GM18502 (cell line): ENCODE measurements at regions not wholly inside any gene's neighbourhood (a gene's known extent, or its start where the extent isn't known, plus 50 kb on each side); places are given as distances from the start of the nearest gene placed in this dataset.

ENCODE experiments used
- ATAC-seq: cut with Tn5 transposase; IDR thresholded peaks from one replicate; pipeline ENCODE4 v1.9.1; 2021; ENCODE audit warnings: mild to moderate bottlenecking; ENCODE audit not compliant: unreplicated experiment, poor library complexity

DNA sequence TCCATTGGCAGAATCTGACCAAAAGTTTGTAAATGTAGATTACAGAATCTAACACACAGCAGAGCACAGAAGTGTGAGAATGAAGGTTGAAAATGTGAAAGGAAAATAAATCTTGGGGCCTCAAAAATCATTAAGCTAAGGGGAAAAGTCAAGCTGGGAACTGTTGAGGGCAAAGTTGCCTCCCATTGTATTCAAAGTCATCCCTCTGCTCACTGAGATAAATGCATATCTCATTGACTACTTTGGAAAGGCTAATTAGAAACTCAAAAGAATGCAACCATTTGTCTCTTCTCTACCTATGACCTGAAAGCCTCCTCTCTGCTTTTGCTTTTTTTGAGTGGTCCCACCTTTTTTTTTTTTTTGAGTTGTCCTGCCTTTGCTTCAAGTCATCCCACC is 97.4 kb upstream of the ATF7IP start:
- ATAC-seq = no peak

DNA sequence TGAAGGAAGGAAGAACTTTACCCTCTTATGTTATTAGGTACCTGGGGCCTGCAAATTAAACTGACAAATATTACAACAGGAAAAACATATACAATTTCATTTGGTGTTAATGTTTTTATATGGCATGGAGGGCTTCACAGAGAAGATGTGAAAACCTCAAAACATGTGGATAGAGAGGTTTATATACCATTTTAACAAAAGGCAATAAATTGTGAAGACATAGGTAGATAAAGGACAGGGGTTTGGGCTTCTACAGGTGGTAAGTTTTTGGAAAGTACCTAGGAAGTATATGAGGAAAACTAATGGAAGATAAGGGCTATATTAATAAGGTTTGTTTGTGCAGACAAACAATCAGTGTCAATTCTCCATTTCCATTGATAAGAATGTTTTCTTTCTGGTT is 95.1 kb upstream of the ATF7IP start:
- no peak for ATAC-seq

DNA sequence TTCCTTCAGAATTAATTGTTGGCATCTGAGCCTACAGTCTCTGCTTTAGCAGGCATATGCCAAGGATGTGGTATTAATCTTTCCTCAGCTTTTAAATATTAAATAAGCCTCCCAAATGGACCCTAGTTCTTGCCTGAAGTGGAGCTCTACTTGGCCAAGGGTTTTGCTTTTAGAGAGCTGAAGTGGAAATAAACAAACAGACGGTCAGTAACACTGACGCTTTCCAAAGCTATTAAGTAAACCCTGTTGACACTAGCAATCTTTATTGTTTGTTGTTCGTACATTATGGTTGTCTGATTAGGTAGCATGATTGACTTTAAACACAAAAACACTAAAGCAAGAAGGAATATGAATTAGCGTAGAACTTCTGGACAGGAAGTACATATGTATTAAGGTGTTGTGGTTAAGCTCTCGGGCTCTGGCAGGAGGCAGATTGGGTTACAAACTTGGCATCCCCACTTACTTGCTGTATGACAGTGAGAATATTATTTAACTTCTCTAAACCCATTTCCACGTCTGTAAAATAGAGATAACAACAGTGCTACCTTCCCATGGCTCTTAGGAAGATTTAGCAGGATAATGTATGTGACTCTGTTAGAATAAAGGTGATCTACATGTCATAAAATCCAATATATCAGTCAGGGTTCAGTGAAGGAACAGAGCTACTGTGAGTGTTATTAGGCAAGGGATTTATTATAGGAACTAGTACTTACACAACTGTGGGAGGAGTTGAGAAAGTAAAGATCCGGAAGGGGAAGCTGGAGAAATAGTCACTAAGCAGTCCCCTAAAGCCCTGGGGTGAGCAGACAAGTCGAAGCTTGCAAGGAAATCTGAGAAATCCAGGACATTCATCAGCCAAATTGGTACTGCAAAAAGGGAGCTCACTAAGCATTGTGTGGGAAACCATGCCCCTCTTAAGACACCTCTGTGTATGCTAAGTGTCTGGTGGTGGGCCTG is 92.2 kb upstream of the ATF7IP start:
- ATAC-seq = peak; percentile 14

DNA sequence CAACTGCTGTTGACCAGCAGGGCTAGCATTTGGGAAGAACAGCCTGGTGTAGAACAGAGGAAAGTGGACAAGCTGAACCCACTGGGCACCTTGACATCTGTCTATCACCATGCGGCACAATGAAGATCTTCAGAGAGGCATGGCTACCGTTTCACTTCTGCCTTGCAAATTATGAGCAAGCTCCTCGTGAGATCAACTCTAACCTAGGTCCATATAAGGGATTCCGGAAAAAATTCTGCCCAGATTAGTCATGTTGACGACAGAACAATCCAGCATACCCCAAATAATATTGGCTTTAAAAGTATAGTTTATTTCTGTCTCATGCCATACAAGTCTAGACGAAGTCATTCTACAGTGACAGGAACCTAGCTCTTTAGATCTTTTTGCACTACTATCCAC is 91.6 kb upstream of the ATF7IP start:
- ATAC-seq = peak; percentile 37

DNA sequence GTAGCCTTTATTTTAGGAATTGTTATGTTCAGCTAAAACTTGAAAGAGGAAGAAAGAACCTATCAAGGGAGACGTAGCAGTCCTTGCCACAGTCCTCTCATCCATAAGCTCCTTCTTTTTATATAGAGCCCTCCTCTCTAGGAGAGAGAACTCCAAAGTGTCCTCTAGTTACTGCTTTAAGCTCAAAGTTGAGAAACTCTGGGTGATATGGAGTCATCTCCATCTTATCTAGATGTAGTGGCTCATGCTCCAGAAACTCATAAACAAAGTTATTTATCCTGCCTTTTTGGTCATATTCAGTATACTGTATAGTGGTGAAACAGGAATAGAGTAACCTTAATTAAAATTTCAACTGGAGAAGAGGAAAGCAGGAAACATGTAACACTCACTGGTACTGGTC is 90.4 kb upstream of the ATF7IP start:
- no peak for ATAC-seq

DNA sequence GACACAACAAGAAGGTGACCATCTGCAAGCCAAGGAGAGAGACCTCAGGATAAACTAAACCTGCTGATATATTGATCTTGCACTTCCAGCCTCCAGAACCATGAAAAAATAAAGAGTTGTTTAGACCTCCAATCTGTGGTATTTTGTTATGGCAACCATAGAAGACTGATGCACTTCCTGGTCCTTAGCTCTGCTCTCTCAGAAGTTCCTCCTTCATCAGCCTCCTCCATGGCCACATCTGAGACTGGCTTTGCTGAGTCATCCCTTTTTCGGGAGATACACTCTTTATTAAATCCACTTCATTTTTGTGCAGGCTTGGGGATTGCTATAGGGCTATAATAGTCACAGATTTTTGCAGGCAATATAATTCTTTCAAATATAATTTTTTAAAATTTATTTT is 89.6 kb upstream of the ATF7IP start:
- ATAC-seq = no peak

DNA sequence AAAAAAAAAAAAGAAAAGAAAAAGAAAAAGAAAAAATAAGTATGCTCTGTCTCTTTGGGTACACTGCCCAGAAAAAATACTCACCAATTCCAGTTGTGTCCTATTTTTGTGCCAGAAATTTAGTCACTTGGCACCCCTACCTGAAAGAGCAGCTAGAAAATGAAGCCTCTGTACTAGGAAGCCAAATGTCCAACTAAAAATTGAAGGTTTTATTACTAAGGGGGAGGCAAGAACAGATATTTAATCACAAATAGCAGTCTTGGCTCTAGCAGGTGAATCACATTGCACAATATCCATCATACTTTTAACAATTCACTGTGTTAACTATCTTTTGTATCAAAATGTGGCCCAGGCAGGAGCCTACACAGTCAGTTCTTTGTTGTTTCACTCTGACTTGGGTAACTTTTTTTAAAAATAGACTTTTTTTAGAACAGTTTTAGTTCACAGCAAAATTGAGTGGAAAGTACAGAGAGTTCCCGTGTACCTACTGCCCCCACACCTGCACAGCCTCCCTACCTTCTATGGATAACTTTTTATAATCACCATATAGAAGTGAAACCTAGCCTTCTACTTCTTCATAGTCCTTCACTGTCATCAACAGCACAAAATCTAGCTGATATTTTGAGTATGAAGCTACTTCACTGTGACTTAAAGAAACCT is 87.1 kb upstream of the ATF7IP start:
- peak; percentile 41 for ATAC-seq

DNA sequence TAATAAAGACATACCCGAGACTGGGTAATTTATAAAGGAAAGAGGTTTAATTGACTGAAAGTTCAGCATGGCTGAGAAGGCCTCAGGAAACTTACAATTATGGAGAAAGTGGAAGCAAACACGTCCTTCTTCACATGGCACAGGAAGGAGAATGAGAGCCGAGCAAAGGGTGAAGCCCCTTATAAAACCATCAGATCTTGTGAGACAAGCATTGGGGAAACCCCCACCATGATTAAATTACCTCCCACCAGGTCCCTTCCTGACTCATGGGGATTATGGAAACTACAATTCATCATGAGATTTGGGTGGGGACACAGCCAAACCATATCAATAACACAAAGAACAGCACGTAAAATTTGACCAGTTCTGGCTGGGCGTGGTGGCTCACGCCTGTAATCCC is 85.6 kb upstream of the ATF7IP start:
- ATAC-seq = no peak

DNA sequence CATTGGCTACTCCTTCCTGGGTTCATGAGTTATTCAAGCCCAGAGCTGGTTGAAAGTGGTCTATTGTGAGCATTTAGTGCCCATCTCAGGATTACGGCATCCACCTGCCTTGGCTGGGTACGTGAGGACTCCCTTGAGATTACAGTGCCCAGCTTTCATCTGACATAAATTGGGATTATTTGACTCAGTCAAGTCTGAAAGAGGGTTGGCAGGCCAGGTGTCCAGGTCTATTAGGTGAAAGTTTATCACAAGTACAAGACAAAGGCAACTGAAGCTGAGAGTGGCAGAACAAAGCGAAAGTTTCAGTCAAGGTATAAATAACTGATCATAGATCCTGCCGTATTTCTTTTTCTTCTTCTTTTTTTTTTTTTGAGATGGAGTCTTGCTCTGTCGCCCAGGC is 84.6 kb upstream of the ATF7IP start:
- peak; percentile 33 for ATAC-seq

DNA sequence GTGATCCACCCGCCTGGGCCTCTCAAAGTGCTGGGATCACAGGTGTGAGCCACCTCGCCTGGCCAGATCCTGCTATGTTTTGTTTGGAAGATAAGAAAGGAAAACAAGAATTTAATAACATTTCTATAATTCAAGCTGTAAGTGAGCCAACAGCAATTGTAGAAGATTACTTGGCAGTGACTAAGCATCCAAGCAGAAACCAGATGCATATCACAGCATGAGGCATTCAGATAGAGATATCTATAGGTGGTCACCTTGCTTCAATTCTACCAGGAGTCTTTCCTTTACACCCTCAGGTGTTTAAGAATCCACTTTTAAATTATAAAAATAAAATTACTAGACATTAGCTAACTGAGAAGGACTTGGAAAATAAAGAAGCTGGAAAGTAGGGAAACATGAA is 83.9 kb upstream of the ATF7IP start:
- no peak for ATAC-seq

DNA sequence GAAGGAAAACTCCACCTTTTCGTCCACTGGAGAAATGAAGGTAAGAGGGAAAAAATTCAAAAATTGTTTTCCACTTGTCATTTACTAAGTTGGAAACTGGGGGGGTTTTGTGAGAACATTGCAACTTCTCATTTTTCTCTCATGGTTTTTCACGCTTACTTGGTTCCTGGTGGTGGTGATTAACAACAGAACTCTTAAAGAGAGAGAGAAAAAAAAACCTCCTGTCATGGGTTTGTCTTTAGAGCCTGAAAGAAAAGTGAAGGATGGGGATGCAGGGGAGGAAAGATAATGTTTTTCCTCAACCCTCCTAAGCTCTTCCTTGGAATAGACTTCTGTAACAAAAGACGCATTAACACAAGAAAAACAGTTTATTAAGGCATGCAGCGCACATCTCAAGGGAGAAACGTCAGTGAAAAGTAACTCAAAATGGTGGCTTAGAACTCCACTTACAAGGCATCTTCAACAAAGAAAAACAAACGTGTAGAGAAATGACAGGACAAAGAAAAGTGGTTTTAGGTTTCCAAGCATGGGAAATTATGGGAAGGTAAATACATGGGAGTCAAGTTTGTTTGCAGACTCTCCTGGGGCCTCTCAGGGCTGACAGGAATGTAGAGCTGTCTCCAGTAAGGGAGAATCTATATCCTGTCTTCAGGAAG is 81.9 kb upstream of the ATF7IP start:
- ATAC-seq = peak; percentile 46

DNA sequence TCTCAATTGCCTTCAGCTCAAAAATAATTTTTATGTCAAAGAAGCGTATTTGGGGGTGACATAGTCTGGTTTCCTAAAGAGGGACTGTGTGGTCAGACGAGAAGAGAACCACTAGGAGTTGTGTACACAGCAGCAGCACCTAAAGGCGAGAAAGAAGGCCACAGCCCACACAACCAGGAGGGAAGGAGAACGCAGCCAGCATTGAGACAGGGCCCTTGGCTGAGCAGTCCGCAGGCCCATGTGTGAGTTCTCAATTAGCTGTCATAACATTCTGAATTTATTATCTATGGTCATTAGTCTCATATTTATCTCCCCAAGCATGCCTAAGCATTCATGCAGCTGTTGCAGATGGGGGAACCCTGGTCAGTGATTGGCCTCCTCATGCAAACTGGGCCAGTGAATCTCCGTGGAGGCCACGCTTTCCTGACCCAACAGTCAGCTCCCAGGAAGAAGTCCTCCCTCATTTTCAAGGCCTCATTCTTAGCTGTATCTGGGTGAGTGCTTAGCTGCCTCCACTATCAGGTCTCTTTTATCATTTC is 81.2 kb upstream of the ATF7IP start:
- peak; percentile 75 for ATAC-seq

DNA sequence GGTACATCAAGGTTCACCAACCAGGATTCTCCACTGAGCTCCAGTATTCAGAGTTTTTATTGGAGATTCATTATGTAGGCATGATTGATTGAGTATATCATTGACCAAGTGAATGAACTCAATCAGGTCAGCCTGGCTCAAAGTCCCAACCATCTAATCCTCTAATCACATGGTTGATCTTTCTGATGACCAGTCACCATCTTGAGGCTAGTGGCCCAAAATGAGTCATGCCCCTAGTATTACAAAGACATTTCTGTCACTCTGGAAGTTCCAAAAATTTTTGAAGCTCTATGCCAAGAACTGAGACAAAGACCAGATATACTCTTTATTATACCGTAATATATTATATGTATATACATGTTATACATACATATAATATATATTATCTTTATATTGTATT is 75.9 kb upstream of the ATF7IP start:
- ATAC-seq = no peak

DNA sequence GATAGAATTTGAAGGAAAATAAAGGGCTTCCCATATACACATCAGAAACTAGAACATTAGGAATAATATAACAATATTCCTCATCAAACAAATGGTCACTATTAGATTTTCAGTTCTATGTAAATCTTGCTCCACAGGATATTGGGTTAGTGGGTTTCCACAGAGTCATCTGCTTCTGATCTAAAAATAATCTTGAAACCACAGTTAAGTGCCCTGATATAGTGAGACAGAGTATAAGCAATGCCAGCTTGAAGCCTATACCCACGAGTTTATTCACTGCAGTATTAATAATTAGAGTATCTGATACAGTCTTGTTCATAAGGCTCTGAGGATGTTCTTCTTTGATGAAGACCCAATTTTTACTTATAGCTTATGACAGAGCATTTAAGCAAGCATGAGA is 74.5 kb upstream of the ATF7IP start:
- ATAC-seq = peak; percentile 66

DNA sequence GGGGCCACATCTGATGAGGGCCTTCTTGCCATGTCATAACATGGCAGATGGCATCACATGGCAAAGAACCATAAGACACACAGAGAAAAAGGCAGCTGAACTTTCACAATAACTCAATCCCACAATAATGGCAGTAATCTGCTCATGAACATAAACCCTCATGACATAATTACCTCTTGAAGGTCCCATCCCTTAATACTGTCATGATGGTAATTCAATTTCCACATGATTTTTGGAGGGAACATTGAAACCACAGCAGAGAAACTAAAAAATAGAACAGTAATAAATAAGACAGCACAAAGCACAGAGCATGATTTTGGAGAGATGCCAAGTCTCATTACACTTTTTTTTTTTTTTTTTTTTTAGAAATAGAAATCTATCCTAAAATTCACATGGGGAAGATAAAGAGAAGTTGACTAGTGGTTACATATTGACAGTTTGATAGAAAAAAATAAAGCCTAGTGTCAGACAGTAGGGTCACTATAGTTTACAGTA is 61.8 kb upstream of the ATF7IP start:
- ATAC-seq = no peak

DNA sequence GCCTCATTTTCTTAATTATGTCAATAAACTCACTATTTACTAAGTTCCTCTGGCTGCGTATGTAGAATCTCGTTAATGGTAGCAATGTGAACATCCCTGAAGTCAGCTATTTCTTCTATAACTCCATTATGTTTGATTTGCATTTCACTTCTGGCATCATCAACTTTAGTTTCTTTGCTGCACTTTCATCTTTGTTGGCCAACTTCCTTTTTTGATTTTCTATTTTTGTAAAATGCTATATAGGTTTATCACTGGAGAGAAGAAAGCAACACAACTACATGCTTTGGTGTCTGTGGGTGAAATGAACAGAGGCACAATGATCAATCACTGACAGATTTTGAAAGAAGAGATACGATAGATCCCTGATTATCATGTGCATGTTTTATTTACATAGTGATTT is 58.5 kb upstream of the ATF7IP start:
- no peak for ATAC-seq

DNA sequence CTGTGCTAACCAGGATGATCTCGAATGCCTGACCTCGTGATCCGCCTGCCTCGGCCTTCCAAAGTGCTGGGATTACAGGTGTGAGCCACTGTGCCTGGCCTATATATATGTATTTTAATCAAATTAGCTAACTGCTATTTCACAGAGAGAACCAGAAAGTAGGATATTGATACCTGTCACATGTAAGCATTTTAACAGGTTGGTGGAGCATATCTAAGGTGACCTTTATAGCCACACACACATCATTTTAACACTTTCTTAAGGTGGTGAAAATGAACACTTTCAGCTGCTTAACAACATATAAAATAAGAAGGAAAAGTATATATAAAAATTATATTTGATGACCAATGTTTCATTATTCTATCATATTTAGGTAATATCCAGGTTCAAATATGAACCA is 57.0 kb upstream of the ATF7IP start:
- ATAC-seq = no peak

DNA sequence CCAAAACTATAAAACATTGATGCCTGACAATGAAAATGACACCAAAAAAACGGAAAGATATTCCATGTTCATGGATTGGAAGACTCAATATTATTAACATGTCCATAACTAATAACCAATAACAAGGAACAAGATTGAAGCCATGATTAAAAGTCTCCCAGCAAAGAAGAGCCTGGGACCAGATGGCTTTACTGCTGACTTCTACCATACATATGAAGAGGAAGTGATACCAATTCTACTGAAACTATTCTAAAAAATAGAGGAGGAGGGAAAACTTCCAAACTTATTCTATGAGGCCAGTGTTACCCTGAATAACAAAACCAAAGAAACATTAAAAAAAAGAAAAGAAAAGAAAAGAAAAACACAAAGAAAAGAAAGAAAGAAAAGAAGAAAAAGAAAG is 54.6 kb upstream of the ATF7IP start:
- no peak for ATAC-seq

DNA sequence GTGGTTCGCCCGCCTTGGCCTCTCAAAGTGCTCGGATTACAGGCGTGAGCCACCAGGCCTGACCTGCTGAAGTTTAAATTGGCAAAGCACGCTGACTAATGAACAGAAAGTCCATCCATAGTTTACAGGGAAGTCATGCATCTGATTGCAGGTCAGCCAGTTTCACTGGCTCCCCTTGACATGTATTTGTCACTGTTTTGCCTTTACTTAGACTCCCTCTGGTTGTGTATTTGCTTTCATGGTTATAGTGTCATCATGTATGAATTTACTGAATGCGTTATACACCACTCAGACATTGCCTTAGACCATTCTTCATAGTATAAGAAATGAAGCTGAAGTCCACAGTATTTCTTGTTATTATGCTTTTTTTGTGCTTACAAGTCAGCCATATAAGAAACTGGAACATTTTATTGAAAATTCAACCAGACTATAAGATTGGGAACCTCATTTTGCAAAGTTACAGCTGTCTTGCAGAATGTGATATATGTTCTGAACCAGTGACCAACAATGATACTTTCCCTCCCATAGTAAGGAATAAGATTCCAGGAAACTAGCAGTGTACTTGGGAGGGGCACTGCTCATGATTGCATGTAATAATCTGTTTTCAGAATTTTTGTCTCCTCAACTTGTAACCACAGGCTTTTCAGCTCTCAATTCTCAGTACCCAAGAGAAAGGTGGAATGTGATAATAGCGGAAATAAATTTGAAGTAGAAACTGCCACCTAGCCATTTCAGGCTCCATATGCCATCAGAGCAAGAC is 51.9 kb upstream of the ATF7IP start:
- ATAC-seq = no peak

DNA sequence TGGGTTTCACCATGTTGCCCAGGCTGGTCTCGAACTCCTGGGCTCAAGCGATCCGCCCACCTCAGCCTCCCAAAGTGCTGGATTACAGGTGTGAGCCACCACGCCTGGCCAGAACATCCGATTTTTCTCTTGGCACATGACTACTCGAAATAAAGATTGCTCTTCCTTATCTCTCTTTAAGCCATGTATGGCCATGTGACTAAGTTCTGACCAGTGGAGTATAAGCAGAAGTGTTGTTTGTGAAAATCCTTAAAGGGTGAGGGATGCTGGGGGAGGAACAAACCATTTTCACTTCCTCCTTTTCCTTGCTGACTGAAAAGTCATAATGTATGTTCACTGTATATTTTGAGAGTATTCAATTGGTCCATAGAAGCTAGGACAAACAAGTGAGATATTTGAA is 50.7 kb upstream of the ATF7IP start:
- no peak for ATAC-seq
